Ovary (tissue), 7 donors: ENCODE measurements at regions not wholly inside any gene's neighbourhood (a gene's known extent, or its start where the extent isn't known, plus 50 kb on each side); places are given as distances from the start of the nearest gene placed in this dataset.

ENCODE experiments used
- DNase-seq, 5 donors: peaks; one replicate each; pipeline ENCODE4 v3.0.0-alpha.2; 2019 to 2020
- H3K27ac ChIP-seq, 2 donors: fragments of 200-600 bp; one replicate each; pipeline versions ENCODE4 v1.5.1 to v1.8.0; 2019 to 2022
- H3K27me3 ChIP-seq: fragments of 200-600 bp; one replicate; pipeline ENCODE4 v1.8.0; 2022
- H3K36me3 ChIP-seq: fragments of 200-600 bp; sonication (generic); one replicate; pipeline ENCODE4 v1.5.1; 2019
- H3K4me1 ChIP-seq: one replicate; pipeline ENCODE4 v1.8.1; 2013; ENCODE audit warnings: mild to moderate bottlenecking, moderate library complexity; ENCODE audit not compliant: insufficient read depth
- H3K4me3 ChIP-seq: fragments of 200-600 bp; sonication (generic); one replicate; pipeline ENCODE4 v1.5.1; 2017
- H3K9me3 ChIP-seq, 2 donors: fragments of 200-600 bp in 1 of 2; sonication (generic) in 1 of 2; one replicate each; pipeline versions ENCODE4 v1.5.1 to v1.8.1; 2013 to 2019; ENCODE audit warnings: mild to moderate bottlenecking in 1 of 2, moderate library complexity in 1 of 2
- CTCF ChIP-seq, 3 donors: fragments of 450-650 bp in 2 of 3; fragments of 200-600 bp in 1 of 3; IDR thresholded peaks; one replicate each; pipeline versions ENCODE4 v1.5.1 to v1.8.0; 2016 to 2022; ENCODE audit warnings: antibody characterized with exemption in 3 of 3, mild to moderate bottlenecking in 1 of 3
- EP300 ChIP-seq: sonication (generic); formaldehyde crosslinking; IDR thresholded peaks from one replicate; pipeline ENCODE4 v1.6.1; 2017; ENCODE audit warnings: antibody characterized with exemption
- POLR2A ChIP-seq: fragments of 450-650 bp; IDR thresholded peaks from one replicate; pipeline ENCODE4 v1.6.1; 2017; ENCODE audit warnings: antibody characterized with exemption, mild to moderate bottlenecking, moderate library complexity
- WGBS, 3 donors: extraction: QIAGEN DNeasy Blood & Tissue Kit in 1 of 3; methylation state at CpG; one replicate each; pipeline versions ENCODE4 v1.1.5 to v1.1.7; 2013 to 2017; 5-methylcytosine and 5-hydroxymethylcytosine counted together
- intact Hi-C, 4 donors: fragments of 100-400 bp; cut with DNase I; formaldehyde crosslinking; loops; one replicate each; pipeline versions ENCODE4 v1.11.0 to v1.15.1; 2022 to 2023
- donor health status: DM: no; HTN: no; CAD: no; lungs with moderate emphysema.
- donor health status: DM: no; HTN: no; CAD: no.
- donor health status: Bipolar disorder and iron deficiency.
- donor health status: DM: no; HTN: no; CAD: no.
- donor health status: DM: yes; HTN: yes; CAD: no.

DNA sequence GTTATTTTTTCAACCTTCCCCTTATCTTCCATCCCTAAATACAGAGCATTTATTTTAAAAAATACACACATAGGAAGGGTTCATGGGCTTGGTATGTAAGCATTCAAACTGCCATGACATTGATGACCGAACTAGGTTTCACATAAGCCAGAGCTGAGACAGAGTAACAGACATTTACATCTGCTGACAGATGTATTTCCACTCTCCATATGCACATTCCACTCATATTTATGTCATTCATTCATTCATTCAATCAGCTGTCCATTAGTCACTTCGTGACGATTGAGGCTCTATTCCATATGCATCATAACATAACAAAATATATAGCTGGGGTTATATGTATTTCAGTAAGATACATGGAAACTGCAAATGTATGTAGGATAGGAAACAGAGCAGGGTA is 145.5 kb upstream of the OTX2 start:
- no peak for TF ChIP-seq POLR2A
- no peak for TF ChIP-seq EP300
- no peak for TF ChIP-seq CTCF (IDR thresholded peaks at IDR 0.05)
- Histone ChIP-seq H3K9me3 (no peaks in the 10 kb centered on the region), H3K27me3 (no peaks in the 10 kb centered on the region), H3K27ac (no peak overlapping the region), H3K4me3 (no peak overlapping the region), H3K36me3 (no peaks in the 10 kb centered on the region), H3K4me1 (no peaks in the 10 kb centered on the region)
- intact Hi-C loops = no loop called here
- 83 to 92% (median 91%) methylated on average over 3 of the region's 3 CpGs for WGBS, 3 donors
- no peak for DNase-seq

GRCh38 chr14:56953884-56954283 is 143.6 kb upstream of the OTX2 start:
- H3K4me1 ChIP-seq = no peaks in the 10 kb centered on the region
- WGBS, 3 donors = 2 to 7% (median 5%) methylated on average over 5 of the region's 5 CpGs
- H3K4me3 ChIP-seq = no peak overlapping the region
- no peaks in the 10 kb centered on the region for H3K36me3 ChIP-seq
- DNase-seq = no peak
- H3K27ac ChIP-seq = no peak overlapping the region
- no peaks in the 10 kb centered on the region for H3K27me3 ChIP-seq
- H3K9me3 ChIP-seq = no peaks in the 10 kb centered on the region
- intact Hi-C loops = no loop called here
- TF ChIP-seq POLR2A (no peak), CTCF (IDR thresholded peaks at IDR 0.05) (no peak), EP300 (no peak)

- intact Hi-C loops = no loop called here
- H3K4me1 ChIP-seq = no peaks in the 10 kb centered on the region
- TF ChIP-seq EP300 (no peak), CTCF (IDR thresholded peaks at IDR 0.05) (no peak), POLR2A (no peak)
- 72 to 77% (median 74%) methylated on average over 3 of the region's 3 CpGs for WGBS, 3 donors
- no peak overlapping the region for H3K27ac ChIP-seq
- DNase-seq = no peak
- no peaks in the 10 kb centered on the region for H3K27me3 ChIP-seq
- no peaks in the 10 kb centered on the region for H3K9me3 ChIP-seq
- no peak overlapping the region for H3K4me3 ChIP-seq
- H3K36me3 ChIP-seq = no peaks in the 10 kb centered on the region
Measured at GRCh38 chr14:56952766-56953473, 142.6 kb upstream of the OTX2 start.

GRCh38 chr14:56949828-56950227 is 139.5 kb upstream of the OTX2 start:
- H3K9me3 ChIP-seq = no peaks in the 10 kb centered on the region
- no peaks in the 10 kb centered on the region for H3K36me3 ChIP-seq
- no peaks in the 10 kb centered on the region for H3K27me3 ChIP-seq
- DNase-seq = peak in 1 of 5 donors; percentile 29
- no peak overlapping the region for H3K4me3 ChIP-seq
- H3K27ac ChIP-seq = no peak overlapping the region
- intact Hi-C loops = no loop called here
- WGBS, 3 donors = 2 to 4% (median 3%) methylated on average over 2 of the region's 2 CpGs
- TF ChIP-seq POLR2A (no peak), CTCF (IDR thresholded peaks at IDR 0.05) (no peak), EP300 (no peak)
- H3K4me1 ChIP-seq = no peaks in the 10 kb centered on the region
